RWPE2 (cell line): ENCODE measurements at regions not wholly inside any gene's neighbourhood (a gene's known extent, or its start where the extent isn't known, plus 50 kb on each side); places are given as distances from the start of the nearest gene placed in this dataset.

Experiments used
- ATAC-seq: fragments of 200-7000 bp; cut with Tn5 transposase; 3 replicates; pipeline ENCODE4 v1.9.1; 2021; ENCODE audit warnings: low read depth
- DNase-seq: peaks from one replicate; pipeline ENCODE4 v3.0.0-alpha.2; 2020; ENCODE audit warnings: low spot score
- H3K27ac ChIP-seq: fragments of 450-650 bp; 2 replicates; pipeline ENCODE4 v1.5.1; 2017; ENCODE audit warnings: mild to moderate bottlenecking; ENCODE audit not compliant: poor library complexity, severe bottlenecking
- H3K27me3 ChIP-seq: fragments of 250-450 bp; sonication (Bioruptor Pico); 2 replicates; pipeline ENCODE4 v1.5.1; 2021; ENCODE audit warnings: mild to moderate bottlenecking, moderate library complexity; ENCODE audit not compliant: insufficient read depth, poor library complexity, severe bottlenecking
- H3K36me3 ChIP-seq: fragments of 250-450 bp; sonication (Bioruptor Pico); 2 replicates; pipeline ENCODE4 v1.5.1; 2020; ENCODE audit warnings: low read depth, mild to moderate bottlenecking, moderate library complexity
- H3K4me1 ChIP-seq: fragments of 250-450 bp; sonication (Bioruptor Pico); 2 replicates; pipeline ENCODE4 v1.5.1; 2021; ENCODE audit warnings: mild to moderate bottlenecking, moderate library complexity; ENCODE audit not compliant: insufficient read depth, poor library complexity, severe bottlenecking
- H3K4me3 ChIP-seq: fragments of 250-450 bp; sonication (Bioruptor Pico); 2 replicates; pipeline ENCODE4 v1.5.1; 2021; ENCODE audit warnings: mild to moderate bottlenecking, moderate library complexity; ENCODE audit not compliant: severe bottlenecking
- H3K9me3 ChIP-seq: fragments of 250-450 bp; sonication (Bioruptor Pico); 2 replicates; pipeline ENCODE4 v1.5.1; 2021; ENCODE audit warnings: mild to moderate bottlenecking, moderate library complexity; ENCODE audit not compliant: severe bottlenecking
- TF ChIP-seq, protein P1 (sequence below): fragments of 450-650 bp; IDR thresholded peaks from one replicate; pipeline ENCODE4 v1.5.1; 2017; ENCODE audit warnings: mild to moderate bottlenecking, moderate library complexity; ENCODE audit not compliant: poor library complexity, severe bottlenecking

- Histone ChIP-seq H3K4me3 (no peak overlapping the region), H3K27ac (no peak overlapping the region), H3K27me3 (no peaks in the 10 kb centered on the region), H3K36me3 (no peaks in the 10 kb centered on the region), H3K9me3 (no peaks in the 10 kb centered on the region), H3K4me1 (no peaks in the 10 kb centered on the region)
- DNase-seq (no peak), ATAC-seq (no peak)
- TF ChIP-seq, protein P1, sequence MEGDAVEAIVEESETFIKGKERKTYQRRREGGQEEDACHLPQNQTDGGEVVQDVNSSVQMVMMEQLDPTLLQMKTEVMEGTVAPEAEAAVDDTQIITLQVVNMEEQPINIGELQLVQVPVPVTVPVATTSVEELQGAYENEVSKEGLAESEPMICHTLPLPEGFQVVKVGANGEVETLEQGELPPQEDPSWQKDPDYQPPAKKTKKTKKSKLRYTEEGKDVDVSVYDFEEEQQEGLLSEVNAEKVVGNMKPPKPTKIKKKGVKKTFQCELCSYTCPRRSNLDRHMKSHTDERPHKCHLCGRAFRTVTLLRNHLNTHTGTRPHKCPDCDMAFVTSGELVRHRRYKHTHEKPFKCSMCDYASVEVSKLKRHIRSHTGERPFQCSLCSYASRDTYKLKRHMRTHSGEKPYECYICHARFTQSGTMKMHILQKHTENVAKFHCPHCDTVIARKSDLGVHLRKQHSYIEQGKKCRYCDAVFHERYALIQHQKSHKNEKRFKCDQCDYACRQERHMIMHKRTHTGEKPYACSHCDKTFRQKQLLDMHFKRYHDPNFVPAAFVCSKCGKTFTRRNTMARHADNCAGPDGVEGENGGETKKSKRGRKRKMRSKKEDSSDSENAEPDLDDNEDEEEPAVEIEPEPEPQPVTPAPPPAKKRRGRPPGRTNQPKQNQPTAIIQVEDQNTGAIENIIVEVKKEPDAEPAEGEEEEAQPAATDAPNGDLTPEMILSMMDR, result no peak
Measured at GRCh38 chr14:53885136-53885640, 71.4 kb downstream of the BMP4 start.

GRCh38 chr14:53884601-53885000 is 72.0 kb downstream of the BMP4 start:
- TF ChIP-seq, protein P1, result no peak
- H3K4me1 ChIP-seq, result no peaks in the 10 kb centered on the region

GRCh38 chr14:53883739-53884138 is 72.9 kb downstream of the BMP4 start:
- H3K36me3 ChIP-seq, result no peaks in the 10 kb centered on the region
- ATAC-seq (no peak), DNase-seq (no peak)
- TF ChIP-seq, protein P1, result no peak
- no peaks in the 10 kb centered on the region for H3K27me3 ChIP-seq
- H3K27ac ChIP-seq, result no peak overlapping the region
- no peak overlapping the region for H3K4me3 ChIP-seq
- H3K4me1 ChIP-seq, result no peaks in the 10 kb centered on the region
- H3K9me3 ChIP-seq, result no peaks in the 10 kb centered on the region

More at GRCh38 chr14:53884601-53885000, 72.0 kb downstream of the BMP4 start:
- no peak overlapping the region for H3K4me3 ChIP-seq
- H3K9me3 ChIP-seq, result no peaks in the 10 kb centered on the region
- H3K27me3 ChIP-seq, result no peaks in the 10 kb centered on the region
- no peak for DNase-seq
- ATAC-seq, result no peak
- no peaks in the 10 kb centered on the region for H3K36me3 ChIP-seq
- no peak overlapping the region for H3K27ac ChIP-seq

GRCh38 chr14:53882684-53883083 is 73.9 kb downstream of the BMP4 start:
- H3K9me3 ChIP-seq, result no peaks in the 10 kb centered on the region
- TF ChIP-seq, protein P1, result no peak
- H3K27me3 ChIP-seq, result no peaks in the 10 kb centered on the region
- H3K27ac ChIP-seq, result no peak overlapping the region
- no peaks in the 10 kb centered on the region for H3K36me3 ChIP-seq
- ATAC-seq (no peak), DNase-seq (no peak)
- no peaks in the 10 kb centered on the region for H3K4me1 ChIP-seq
- H3K4me3 ChIP-seq, result no peak overlapping the region

DNA sequence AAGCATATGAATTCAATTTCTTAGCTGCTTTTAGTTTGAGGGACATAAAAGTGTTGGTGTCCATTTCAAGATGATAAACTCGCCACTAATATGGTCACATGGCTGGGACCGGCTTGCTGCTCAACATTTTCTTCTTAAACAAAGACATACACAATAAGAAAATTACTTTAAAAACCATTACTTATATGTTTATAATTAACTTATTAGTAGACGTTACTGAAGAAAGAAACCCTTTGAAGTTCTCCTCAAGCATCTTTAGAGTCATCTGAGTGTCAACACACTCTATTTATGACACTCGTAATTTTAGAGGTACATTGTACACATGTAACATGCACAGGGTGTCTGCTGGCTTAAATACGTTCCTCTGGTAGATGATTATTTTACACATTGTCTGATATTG is 74.7 kb downstream of the BMP4 start:
- ATAC-seq, result no peak

More for the DNA sequence above, 74.7 kb downstream of the BMP4 start:
- Histone ChIP-seq H3K27me3 (no peaks in the 10 kb centered on the region), H3K27ac (no peak overlapping the region), H3K9me3 (no peaks in the 10 kb centered on the region), H3K36me3 (no peaks in the 10 kb centered on the region), H3K4me3 (no peak overlapping the region), H3K4me1 (no peaks in the 10 kb centered on the region)
- no peak for DNase-seq
- TF ChIP-seq, protein P1, result no peak
